ENCODE measurements at regions not wholly inside any gene's neighbourhood (a gene's known extent, or its start where the extent isn't known, plus 50 kb on each side); places are given as distances from the start of the nearest gene placed in this dataset.

DNA sequence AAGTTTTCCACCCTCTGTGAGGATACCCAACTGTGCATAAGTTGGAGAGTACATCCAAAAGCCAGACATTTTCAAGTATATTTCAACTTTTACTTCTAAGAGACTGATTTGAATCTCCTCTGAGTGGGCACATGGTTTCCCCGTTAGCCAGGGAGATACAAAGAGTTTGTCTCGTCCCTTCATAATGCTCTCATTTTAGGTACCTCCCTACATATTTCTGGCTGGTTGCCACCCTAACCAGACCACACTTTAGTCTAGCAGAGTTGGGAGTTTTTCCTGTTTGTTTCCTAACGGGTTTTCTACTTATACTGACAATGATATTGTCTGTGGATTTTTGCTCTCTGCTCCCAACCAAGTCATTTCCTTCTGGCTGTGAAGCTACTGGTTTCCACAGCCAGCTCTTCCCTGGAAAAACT lies 180.3 kb downstream of the CCDC71L start:
- DNase-seq, result no peak

DNA sequence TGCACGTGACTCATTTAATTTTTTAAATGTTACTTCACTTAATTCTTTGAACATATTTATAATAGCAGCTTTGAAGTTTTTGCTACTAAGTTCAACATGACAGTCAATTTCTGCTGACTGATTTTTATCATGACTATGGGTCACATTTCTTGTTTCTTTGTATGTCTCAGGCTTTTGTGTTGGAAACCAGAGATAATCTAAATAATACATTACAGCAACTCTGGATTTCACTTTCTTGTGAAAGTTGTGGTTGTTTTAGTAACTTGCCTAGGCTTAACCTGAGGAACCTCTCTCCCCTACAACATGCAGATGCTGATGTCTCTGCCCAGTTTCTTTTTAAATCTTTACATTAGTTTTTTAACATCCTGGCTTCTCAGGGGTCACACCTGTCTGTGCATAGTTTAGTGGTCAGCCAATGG lies 180.8 kb downstream of the CCDC71L start:
- no peak for DNase-seq

DNA sequence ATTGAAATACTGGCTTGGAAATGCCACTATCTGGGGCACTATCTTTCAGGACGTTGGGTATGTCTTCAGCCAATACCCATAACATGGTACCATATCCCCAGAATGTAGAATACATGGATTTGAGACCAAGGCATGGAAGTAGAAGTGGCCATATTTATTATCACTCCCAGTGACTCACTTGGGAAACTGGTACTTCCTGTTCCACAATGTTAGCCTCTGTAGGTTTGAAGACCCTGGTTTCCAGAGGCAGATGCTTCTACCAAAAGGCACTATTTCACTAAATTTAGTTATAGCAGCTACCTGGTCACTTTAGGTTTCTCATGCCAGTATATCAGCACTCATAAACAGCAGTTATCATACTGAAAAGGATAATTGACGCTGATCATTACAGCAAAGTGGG lies 184.2 kb downstream of the CCDC71L start:
- no peak for DNase-seq

DNA sequence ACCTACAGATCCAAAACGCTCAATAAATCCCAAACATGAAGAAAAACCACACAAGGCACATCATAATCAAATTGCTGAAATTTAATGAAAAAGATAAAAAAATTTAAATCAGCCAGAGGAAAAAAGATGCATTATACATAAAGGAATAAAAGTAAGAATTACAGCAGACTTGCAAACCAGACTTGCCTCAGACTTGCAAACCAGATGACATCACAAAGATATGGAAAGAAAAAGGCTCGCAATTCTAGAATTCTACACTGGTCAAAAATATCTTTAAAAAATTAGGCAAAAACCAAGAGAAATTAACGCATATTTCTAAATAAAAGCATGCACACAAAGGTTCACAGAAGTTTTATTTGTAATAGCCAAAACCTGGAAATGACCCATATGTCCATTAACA lies 188.0 kb upstream of the NAMPT start:
- no peak for DNase-seq

DNA sequence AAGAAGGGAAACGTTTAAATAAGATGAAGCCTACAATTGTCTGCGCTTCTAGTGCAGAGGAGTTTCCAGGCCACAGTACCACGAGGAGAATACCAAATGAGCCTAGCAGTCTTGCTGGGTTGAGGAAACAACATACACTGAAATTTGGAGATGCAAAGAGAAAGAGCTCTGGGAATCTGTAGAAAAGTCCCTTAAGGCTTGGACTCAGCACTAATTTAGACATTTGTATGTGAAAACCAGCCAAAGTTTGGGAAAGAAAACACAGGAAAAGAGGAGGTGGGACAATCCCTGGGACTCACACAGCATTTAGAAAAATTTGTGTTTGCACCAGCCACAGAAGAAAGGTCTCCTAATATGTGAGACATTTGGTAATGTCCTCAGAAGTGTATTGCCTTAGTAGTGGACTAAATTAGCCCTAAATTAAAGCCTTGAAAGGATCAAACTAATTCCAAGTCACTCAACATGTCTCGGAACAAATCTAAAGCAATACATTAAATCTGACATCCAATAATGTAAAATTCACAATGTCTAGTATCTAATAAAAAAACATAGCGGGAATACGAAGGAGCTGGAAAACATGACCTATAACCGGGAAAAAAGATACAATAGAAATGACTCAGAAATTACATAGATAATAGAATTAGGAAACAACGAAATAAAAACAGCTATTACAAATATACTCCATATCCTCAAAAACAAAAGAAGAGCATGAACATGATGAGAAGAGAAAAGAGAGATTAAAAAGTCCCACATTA lies 187.1 kb upstream of the NAMPT start:
- DNase-seq, result no peak

DNA sequence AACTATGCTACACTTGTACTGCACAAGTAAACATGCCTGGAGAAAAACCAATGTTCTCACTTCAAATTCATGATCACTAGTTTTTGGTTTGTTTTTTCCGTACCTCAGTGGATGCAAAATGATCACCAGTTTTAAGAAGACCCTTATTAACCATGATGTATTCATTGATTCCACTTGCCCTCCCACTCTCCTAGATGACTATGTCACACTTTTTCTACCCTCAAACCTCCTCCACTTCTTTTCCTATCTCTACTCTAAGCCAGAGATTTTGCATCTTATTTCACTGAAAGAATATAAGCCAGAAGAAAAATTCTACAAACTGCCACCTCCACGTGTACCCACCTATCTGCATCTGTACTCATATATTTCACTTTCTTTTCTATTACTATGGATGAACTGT lies 186.2 kb upstream of the NAMPT start:
- no peak for DNase-seq

DNA sequence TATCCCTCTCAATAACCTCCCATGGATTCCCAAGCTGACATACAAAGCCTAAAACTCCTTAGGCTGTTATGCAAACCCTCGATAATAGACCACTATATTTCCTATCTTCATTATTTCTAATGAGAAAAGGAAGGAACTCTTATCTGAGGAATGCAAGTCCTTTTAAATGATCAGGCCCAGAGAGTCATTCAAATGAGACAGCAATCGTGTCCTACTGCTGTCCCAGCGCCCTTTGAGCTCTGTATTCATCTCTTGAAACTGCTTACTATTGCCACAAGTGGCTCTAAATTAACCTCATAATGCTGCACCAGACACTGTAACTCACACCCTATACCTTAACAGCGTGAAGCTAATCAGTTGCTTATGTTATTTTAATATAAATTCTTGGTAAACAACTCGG lies 182.1 kb upstream of the NAMPT start:
- no peak for DNase-seq

DNA sequence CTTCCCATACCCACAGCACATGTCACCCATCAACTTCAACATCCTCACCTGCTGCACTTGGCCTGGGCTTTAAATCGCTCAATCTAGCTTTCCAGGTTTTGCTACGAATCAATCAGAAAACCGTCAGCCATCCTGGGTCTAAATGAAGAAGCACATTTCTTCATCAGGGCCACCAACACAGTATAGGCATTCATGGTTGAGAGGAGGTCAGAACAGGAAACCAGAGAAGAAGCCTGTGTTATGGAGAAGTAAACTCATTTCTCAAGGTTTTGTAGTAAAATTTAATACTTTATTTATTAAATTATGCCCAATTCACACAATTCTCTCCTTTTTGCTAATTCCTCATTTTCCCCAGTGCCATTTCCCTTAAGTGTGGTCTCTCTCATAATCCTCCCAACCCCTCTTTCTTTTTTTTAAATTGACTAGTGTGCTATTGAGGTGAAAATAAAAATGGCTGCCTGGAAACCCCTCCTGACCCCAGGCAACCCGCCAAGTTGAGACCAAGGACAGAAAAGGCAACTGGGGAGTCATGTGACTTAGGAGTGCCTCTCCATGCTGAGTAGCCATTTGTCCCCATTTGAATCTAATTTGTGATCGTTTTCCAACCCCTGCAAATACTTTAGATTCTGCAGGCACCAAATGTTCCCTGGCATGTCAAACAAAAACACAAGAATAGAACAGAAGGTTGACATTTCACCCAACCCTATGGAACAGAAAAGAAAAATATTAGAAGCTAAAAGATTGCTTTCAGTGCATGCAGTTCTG lies 181.1 kb upstream of the NAMPT start:
- no peak for DNase-seq

DNA sequence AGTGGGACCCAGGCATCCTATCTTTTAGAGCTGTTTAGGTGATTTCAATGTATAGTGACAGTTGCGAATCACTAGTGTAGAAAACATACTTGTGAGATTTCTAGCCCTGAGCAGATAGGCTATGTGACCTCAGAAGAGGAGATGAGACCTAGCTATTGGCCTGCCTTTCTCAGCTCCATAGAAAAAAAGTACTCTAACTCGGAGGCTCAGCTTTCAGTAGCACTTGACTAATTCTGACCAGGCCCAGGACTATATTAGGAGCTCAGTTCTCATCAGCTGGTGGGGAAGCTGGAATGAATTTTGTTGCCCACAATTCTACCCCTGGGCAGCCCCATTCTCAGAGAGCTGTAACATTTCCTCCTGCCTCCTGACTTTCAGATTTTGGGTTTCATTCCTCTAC lies 179.9 kb upstream of the NAMPT start:
- DNase-seq, result no peak

DNA sequence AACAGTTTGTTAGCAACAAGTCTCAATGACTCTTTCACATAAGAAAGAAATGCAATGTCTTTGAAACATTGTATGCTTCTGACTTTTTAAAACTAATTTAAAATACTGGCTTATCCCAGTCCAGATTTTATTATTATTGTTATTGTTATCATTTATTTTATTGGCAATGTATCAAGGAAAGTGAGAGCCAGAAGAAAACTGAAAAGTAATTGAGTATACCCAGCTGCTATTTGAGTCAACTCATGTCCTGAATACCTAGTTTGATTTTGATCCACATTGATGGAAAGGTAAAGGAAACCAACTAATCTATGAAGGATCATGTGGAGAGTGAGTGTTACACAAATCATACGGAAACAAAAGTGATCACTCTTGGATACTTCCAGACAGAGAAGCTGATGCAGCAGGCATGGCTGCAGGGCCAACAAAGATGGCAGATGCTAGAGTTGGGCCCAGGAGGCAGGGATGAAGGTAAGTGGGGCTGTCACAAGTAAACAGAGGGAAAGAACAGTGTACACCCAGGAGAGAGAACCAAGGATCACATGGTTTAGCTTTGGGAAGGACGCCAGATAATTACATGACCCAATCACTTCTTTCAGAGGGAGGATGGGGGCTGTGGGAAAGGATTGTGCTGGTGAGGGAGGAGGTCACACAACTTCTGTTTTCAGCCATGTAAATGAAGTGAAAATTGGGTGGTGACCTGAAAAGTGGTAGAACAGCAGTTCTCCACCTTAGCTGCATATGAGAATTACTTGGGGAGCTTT lies 179.2 kb upstream of the NAMPT start:
- DNase-seq, result no peak

DNA sequence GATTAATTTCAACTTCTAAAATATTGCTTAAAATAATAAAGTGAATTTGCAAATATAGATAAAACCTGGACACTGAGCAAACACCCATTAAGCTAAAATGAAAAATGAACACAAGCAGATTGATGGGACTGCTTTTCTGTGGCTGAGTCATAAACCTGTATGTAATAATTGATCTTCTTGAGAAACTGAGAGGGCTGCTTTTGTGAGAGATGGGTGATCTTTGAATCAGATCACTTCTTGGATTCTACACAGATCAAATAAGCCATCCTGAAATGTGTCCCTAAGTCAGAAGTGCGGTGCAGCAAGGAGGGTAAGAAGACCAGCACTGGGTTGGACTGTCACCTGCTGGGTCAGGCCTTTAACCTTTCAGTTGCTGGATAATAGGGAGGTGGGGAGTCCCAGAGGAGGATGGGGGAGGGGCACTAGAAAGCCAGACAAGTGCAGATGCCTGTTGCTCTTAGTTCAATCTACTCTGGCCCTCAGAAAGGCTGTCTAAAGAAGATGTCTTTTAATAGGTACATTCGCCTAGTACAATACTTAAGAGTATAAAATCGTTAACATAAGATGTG lies 178.2 kb upstream of the NAMPT start:
- DNase-seq, result no peak

DNA sequence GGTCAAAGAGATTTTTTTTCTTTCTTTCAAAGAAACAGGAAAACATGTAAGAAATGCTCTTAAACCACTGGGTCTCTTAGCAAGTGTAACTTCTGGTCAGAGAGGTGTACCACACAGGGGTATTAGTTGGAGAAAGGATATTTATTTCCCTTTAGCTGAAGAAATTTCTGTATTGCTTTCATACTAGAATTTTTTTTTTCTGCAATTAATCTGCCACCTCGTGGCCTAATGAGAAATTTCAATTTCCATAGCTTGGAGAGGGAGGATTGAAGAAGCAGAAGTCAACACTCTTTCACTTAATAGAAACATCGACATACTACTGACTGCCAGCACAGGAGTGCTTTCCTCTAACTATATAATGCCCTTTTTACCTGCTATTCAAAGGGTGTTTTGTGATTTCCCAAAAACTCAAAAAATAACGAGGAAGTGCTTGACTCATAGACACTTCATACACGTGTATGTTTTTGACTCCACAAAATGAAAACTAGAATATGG lies 177.6 kb upstream of the NAMPT start:
- no peak for DNase-seq

DNA sequence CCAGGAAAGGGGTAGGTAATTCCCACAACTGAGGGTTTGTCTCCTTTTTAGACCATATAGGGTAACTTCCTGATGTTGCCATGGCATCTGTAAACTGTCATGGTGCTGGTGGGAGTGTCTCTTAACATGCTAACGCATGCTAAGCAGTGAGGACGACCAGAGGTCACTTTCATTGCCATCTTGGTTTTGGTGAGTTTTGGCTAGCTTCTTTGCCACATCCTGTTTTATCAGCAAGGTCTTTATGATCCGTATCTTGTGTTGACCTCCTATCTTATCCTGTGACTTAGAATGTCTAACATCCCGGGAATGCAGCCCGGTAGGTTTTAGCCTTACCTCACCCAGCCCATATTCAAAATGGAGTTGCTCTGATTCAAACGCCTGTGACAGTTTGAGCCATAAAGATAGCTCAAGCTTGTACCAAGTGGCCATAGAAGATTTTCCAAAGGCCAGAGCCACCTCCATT lies 176.0 kb upstream of the NAMPT start:
- DNase-seq, result no peak

DNA sequence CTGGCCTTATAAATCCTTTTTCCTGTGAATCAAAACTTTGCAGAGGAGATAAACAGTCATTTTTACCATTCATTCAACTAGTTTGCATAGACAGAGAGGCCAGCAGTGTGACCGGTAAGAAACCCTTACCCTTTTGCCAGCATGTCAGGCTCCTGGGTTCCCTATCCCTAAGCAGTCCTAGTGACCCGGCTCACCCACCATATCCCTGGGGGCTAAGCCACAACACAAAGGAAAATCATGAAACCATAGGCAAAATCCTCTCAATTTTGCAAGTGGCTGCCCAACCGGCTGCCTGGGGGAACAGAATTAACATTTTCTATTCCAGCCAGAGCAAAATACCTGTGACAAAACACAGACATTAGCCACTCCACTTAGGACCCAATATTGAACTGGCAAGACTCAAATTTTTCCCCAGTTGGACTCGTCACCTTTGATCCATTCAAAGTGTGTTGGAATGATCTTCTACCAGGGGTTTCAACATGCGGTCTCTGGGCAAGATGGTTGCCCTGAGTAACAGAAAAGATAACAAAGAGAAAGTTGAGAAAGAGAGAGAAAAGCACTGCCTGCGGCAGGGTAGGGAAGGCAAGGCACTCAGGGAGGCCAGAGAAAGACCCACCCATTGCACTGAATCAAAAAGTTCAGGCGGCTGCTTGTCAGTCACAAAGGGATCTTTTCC lies 174.8 kb upstream of the NAMPT start:
- no peak for DNase-seq

DNA sequence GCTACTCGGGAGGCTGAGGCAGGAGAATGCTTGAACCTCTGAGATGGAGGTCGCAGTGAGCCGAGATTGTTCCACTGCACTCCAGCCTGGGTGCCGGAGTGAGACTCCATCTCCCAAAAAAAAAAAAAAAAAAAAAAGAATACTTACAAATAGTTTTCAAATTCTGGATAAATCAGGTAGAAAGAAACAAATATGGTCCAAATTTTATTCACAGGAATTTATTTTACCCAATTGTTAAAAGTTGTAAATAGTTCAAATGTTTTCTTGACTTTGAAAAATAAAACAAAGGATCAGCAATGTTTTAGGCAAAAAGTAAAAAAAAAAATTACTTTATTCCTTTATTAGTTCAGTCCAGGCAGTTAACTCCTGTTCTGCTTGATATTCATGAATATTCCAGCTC lies 172.9 kb upstream of the NAMPT start:
- DNase-seq, result no peak

DNA sequence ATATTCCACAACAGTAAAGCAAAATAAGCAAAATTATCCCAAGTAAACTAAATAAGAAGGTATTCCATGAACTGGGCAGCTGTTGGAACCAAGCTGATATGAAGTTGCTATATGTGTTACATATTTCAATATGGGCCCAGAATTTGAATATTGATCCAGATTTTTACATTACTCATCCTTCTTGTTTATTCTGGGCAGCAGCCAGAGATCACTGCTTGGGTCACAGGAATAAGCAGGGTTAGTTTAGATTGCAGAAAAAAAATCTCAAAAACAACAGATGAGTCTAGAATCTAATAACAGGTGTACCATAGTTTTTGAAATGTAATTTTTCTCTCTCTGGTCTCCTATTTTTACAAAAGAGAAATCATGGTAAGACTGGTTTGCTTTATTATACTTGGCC lies 171.5 kb upstream of the NAMPT start:
- no peak for DNase-seq

DNA sequence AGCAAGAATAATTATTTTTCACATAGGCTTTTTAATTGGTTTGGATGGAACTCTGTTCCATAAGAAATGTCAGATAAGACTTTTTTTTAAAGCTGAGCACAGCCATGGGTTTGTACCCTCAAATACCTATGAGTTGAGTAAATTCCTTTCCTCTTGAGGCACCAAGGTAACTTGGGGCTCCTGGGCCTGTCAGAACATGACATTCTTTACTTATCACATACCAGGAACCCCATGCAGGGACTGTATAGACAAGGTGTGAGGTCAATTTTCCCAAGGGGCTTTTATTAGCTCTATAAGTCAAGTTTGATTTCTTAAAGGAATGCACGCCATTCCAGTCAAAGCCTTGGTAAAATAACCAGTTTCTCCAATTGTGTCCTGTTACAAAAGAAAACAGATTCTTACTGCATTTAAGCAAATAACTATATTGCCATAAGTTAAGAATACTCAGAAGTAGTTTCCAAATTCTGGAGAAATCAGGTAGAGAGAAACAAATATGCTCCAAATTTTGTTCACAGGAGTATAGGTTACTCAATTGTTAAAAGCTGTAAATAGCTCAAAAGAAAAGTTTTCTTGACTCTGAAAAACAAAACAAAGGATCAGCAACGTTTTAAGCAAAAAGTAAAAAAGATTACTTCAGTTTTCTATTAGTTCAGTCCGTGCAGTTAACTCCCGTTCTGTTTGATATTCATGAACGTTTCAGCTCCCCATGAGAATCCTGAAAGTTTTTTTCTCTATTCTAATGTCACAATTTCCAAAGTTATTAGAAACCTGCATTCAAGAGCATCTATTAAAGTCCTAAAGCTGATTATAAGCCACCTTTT lies 167.5 kb upstream of the NAMPT start:
- no peak for DNase-seq

DNA sequence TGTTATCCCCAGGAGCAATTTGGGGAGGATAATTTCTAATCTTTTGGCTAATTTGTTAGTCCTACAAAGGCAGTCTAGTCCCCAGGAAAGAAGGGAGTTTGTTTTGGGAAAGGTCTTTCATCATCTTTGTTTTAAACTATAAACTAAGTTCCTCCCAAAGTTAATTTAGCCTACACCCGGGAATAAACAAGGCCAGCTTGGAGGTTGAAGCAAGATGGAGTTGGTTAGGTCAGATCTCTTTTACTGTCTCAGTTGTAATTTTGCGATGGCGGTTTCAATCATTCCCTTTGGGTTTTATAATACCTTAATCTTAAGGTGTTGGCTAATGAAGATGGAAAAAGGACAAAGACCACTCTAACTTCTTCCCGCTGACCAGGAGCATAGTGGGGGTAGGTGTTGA lies 166.4 kb upstream of the NAMPT start:
- no peak for DNase-seq

DNA sequence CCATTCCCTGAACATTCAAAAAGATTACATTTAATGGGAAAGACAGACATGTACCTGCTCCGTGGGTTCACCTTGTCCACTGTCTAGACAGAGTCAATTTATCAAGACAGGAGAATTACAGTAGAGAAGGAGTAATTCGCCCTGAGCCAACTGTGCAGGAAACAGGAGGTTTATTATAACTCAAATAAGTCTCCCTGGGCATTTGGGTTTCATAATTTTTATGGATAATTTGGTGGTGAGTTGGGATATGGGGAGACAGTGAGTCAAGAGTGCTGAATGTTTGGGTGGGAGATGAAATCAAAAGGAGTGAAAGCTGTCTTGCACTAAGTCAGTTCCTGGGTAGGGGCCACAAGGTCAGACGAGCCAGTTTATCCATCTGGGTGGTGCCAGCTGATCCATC lies 165.9 kb upstream of the NAMPT start:
- no peak for DNase-seq

DNA sequence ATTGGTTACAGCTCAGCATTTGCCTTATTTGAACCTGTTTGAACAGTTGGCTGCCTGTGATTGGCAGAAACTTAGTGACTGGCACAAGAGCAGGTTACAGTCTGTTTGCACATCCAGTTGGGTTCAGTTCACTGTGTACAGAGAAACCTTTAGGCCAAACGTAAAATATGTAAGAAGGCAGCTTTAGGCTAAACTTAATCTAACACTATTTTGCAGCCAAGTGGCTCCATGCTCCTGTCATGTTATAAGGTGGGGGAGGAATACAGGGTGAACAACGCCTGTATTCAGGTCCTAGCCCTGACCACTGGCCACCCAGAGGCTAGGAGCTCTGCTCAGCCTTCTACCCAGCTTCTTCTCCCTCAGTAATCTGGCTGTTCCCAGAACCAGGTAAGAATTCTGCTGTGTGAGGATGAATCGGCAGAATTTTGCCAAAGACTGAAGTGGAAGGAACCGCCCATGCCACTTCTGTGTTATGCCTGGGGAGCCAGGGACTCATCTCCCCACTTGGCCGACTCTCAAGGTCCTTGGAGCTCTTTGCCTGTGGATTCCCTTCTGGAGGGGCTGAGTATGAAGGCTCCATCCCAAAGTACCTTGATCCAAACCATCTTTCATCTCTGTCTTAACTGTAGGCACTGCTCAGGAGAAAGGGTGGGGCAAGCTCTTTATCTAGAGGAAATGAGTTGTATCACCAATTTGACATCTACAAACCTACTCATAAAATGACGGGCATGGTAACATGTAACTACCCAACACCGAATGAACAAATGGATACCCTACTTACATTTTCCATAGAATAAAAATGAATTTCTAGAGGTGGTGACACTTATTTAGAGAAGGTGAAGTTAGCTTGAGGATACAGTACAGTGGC lies 164.4 kb upstream of the NAMPT start:
- no peak for DNase-seq

Measured in activated CD4-positive, alpha-beta T cell treated with anti-CD3 and anti-CD28 coated beads, Interleukin-2, amount 50 U/mL, for 4 hours (primary cell).